HG03571 (cell line): ENCODE measurements at regions not wholly inside any gene's neighbourhood (a gene's known extent, or its start where the extent isn't known, plus 50 kb on each side); places are given as distances from the start of the nearest gene placed in this dataset.
"Not testable (repeated sequence)": the region's sequence is repeated elsewhere in the genome, so short reads cannot be mapped to it uniquely, and the experiment has no call there.

Source experiments
- ATAC-seq: cut with Tn5 transposase; IDR thresholded peaks from one replicate; pipeline ENCODE4 v1.9.1; 2021; ENCODE audit not compliant: unreplicated experiment

DNA sequence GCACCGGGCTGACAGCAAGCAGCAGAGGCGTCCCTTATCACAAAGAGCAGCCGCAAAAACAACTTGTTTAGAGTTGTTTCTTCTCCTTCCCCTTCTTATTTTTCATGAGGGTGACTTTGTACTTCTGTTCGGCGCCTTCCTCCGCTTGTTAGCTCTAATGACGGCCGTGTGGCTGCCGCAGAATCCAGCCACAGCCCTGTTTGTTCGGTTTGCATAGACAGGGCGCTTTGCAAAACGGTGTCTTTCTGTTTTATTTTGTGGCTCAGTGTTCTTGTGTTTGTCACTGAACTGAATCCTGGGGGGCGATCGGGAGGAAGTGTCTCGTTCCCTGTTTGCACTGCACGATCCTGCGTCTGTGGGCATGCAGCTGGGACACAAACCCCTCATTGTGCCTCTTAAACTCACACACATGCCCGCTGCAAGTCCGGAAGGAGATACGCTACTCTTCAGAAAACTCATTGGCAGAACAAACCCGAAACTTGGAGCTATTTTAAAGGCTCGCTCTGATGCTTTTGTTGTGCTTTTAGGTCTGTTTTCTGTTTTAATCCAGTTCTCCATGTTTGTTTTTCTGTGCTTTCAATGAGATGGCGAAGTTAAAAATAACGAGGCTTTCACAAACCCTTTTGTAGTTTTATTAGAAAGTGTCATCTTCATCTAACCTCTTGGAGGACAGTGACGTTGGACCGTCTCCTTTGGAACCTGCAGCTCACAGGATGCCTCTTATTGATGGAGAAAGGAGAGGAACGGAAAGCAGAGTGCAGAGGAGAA lies 213.9 kb downstream of the IRX2 start:
- ATAC-seq: no peak

DNA sequence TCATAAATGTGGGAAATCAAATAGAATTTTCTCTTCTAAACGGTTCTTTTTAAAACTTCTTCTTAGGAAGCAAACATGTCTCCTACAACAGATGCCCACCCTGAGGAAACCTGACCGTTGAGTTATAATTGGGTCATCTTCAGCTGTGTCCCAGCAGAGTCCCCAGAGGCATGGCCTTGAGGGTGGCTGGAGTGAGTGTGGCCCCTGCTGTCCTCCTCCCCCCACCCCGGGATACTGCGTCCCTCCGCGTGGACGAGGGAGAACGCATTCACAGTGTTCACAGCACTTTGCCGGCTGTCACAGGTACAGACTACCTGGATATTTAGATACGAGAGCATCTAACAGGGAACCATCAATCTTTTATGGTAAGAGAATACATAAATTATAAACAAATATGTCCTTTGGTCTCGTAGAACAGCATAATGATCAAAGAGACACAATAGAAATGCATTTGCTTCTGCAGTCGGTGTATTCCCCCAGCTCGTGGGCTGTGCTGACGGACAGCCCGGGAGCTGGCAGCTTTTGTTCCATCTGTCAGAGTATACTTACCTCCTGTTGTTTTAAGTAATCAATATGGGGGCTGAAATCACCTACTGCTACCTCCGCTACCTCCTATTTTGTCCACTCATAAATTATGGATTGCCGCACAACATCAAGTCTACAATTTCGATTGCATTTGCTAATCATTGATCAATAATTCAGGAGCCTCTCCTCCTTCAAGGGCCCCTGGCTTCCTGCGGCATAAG lies 214.7 kb downstream of the IRX2 start:
- ATAC-seq: no peak

DNA sequence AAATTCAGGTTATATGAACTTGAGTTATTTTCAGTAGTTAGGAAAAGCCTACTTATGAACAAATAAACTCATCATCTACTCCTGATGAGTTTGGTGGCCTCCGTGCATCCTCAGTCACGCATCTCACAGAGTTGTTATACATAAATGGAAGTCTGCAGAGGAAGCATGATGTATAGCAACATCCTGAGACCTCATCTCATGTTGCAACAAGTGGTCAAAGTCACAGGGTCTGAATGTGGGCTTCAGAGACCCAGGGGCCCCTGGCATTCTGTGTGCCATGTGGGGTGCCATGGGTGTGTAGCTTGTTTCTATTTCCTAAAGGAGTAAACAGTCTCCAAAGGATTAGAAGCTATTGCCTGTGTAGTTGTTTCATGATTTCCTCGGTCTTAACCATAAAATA lies 216.5 kb downstream of the IRX2 start:
- no peak for ATAC-seq

DNA sequence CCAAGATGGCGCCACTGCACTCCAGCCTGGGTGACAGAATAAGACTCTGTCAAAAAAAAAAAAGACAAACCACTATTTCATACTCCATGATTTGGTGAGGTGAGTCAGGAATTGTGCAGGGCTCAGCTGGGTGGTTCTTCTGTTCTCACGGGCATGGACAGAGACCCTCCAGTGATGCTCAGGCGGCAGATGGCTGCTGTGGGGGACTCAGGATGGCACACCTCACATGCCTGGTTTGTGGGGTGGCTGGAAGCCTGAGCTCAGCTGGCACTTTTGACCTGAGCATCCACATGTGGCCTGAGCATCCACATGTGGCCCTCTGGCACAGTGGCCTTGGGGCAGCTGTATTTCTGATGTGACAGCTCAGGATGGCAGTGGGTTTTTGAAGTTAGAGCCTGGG lies 217.2 kb downstream of the IRX2 start:
- no peak for ATAC-seq

DNA sequence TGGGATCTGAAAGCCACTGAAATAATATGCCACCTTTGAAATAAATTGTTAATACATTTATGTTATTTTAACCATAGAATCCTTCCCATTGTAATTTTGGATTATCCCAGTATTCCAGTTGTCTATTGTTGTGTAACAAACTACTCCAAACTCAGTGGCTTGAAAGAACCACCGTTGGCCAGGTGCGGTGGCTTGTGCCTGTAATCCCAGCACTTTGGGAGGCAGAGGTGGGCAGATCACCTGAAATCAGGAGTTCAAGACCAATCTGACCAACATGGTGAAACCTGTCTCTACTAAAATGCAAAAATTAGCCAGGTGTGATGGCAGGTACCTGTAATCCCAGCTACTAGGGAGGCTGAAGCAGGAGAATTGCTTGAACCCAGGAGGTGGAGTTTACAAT lies 217.6 kb downstream of the IRX2 start:
- not testable (repeated sequence) for ATAC-seq

DNA sequence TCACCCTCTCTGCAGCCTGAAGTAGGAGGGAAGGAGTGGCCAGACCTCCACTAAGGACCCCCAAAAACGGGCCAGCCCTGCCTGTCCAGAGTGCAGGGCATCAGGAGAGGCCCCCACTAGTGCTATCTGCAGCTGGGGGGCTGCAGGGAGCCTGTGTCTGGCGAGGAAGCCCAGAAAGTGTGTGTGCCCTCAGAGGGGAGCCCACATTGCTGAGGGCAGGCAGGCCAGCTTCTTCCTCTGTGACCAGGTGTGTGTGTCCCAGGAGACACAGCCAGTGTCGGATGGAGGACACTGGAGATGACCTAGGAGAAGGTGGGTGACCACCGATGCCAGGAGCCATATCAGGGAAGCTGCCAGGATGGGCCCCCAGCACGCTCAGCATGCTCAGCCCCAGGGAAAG lies 218.7 kb downstream of the IRX2 start:
- no peak for ATAC-seq

DNA sequence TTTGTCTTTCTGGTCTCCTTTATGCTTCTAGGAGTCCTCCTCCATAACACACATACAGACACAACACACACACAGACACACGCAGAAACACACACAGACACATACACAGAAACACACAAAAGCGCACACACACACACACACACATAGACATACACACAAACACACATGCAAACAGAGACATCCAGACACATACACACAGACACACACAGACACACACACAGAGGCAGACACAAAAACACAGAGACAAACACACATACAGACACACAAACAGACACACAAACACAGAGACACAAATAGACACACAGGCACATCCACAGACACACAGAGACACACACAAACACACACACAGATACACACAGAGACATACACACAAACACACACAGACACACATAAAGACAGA lies 220.2 kb downstream of the IRX2 start:
- ATAC-seq: no peak

DNA sequence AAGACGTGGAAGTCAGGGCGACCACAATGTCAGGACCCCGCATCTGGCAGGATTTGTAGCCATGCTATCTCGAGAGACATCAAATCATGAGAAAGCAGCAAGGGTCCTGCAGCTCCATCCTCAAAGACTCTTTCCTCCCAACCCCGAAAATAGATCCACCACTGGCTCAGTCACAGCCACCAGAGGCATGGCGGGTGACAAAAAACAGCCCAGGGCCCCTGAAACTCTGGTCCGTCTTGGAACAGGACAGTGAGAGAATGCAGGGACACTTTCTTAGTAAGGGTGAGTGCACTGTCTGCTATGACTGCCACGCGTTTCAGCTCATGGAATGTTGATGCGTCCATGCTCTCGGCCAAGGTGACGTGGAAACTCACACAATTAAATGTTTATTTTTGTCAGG lies 220.9 kb downstream of the IRX2 start:
- ATAC-seq: no peak

DNA sequence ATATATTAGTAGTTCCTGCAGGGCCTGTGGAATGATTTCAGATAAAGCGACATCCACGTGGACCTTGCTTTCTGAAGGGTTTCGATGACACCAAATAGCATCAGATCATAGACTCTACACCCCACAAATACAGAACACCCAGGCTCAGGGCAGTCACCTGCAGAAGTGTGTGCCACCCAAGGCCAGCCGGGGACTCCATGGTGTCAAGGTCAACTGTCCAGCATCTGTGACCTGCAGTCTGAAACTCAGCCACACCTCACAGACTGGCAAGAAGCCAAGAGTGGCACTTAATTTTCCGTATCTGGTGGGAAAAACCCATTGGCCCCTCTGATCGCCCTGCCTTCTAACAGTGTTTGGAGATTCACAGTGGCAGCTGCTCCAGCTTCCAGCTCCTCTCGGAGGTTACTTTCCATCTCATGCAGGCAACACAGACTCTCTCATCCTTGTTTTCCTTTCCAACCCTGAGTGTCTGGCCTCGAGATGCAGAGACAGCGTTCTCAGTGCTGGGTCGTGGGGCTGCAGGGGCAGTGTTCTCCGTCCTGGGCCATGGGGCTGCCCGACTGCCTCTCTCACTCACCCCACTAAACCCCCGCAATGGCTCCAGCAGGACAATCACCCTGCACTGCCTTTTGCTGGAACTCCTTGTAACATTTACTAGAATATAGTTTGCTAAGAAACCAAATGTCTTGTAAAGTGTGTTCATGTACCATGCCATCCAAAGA lies 221.9 kb downstream of the IRX2 start:
- no peak for ATAC-seq

DNA sequence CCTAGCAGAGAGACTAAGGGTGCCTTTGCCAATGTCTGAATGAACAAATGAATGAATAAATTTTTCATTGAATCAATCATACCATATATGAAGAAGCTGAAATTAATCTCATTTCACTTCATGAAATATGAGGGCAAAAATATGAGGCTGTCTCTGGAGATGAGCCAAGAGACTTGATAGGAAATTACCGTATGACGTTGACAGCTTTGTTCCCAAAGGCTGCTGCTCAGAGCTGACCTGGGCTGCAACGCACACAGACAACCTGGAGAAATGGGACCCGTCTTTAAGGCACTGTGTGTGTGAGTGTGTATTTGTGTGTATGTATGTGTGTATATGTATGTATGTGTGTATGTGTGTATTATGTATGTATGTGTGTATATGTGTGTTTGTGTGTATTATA lies 226.1 kb downstream of the IRX2 start:
- no peak for ATAC-seq

DNA sequence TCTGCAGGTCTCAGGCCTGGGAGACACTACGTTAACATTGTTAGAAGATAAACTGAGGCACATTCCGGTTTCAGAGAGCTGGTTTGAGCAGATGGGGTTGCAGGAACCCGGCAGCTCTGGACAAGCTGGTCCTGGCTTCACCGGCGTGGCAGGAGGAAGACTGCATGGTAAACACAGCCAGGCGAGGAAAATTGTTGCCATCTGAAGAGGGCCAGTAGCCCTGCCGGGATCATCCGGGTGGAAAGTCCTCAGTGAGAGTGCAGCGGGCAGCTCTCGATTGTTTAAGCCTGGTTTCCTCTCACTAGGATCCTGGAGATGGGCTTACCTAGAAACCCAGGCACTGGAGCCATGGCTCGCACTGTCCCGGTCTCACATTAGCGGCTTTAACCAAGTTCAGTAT lies 226.9 kb downstream of the IRX2 start:
- no peak for ATAC-seq

DNA sequence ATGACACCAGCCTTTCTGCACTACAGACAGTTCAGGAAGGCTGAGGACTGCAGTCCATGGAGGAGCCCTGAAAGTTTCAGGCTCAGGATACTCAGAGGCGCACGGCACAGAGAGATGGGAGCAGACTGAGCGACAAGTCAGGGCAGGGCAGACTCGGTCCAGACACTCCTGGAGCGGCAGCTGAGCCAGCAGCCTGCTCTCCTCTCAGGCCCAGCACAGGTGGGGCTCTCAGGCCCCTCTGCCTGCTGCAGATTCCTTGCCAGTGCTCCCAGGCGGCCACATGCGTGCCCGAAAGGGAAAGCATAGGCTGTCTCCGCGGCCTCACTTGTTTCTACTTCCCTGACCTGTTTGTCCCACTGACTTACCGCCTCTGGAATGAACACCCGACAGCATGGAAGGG lies 228.3 kb downstream of the IRX2 start:
- no peak for ATAC-seq

DNA sequence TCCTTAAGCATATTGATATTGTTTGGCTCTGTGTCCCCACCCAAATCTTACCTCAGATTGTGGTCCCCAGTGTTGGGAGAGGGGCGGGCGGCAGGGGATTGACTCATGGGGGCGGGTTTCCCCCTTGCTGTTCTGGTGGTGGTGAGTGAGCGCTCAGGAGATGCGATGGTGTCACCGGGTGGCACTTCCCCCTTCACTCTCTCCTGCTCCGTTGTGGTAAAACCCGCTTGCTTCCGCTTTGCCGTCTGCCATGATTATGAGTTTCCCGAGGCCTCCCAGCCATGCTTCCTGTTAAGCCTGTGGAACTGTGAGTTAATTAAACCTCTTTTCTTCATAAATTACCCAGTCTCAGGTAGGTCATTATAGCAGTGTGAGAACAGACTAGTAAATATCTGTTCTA lies 229.1 kb downstream of the IRX2 start:
- ATAC-seq: no peak

DNA sequence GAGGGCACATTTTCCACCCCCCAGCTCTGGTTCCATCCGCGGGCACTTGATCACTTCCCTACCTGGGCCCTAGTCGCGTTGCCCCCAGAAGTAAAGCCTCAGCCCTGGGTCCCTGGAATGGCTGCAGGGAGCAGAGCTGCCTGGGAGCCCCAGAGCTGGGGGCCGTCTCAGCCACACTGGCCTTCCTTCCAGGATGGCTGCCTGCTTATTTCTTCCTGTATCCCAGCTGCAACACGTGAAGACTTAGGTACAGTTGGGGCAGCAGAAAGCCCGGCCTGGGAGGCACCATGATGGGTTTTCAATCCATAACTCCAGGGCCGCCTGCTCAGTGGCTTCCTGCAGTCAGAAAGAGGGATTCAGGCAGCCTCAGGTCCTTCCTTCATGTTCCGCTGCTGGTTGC lies 232.3 kb downstream of the IRX2 start:
- no peak for ATAC-seq

DNA sequence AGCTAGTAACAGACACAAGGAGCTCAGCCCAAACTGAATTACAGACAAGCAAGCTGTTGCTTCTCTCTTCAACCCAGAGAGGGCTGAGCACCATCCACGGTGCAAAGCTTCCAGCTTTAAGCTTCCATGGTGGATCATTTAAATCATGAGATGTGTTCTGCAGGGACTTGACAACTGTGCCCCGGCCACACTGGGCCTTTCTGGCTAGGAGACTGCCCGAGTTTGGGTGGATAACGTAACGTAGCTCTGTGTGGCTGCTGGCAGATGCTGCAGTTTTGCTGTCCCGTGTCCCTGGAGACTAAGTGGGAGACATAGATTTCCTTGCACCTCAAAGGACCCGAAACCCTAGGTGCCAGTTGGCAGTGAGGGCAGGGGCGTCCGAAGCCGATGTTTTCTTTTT lies 234.0 kb downstream of the IRX2 start:
- no peak for ATAC-seq

DNA sequence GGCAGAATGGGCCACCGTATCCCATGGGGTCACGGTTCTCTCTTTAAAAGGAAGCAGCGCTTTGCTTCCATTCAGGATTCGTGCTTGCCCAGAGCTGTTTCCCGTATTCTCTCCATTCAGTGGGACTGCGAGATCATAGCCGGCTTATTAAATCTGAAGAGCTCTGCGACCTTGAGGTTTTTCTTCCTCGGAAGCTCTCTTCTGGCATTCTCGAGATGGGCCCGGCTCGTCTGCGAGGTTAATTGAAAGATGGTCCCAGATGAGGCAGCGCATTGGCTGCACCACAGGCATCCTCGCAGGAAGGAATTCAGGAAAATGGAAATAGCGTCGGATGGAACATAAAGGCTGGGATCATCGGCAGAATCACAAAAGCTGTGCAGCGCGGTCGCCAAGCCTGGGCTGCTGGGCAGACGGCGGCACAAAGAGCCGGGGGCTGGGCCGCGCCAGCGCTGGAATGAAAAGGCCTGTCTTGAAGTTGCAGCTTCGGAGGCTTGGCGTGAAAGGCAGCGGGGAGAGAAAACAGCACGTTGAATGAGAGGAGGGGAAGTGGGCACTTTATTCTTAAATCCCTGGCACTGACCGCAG lies 236.2 kb downstream of the IRX2 start:
- no peak for ATAC-seq

DNA sequence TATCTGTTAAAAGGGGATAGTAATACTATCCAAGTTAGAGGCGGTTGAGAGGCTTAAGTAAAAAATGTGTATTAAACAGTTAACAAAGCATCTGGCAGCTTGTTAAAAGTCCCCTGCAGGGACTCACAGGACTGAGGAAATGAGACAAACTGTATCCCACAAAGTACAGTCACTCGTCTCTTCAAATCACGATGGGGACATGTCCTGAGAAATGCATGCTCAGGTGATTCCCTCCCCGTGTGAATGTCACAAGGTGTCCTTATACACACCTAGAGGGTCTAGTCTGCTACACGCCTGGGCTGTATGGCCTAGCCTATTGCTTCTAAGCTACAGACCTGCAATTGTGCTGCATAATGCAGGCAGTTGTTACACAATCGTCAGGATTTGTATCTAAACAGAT lies 237.0 kb downstream of the IRX2 start:
- no peak for ATAC-seq

DNA sequence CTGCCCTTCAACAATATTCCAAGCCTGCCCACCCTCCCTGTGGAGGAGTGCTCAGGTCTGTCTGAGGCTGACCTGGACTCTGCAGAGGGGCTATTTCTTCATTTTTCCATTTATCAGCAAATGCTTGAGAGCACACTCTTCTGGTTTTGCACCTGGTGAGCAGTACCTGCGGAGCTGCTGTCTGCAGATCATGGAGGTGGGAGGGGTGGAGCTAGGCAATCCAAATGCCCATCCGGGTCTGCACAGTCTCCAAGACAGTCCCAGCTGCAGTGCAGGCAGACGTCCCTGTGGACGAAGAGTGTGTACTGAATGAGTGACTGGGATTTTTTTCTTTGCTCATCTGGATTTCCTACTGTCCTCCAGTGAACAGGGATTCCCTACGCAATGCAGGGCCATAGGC lies 239.8 kb downstream of the IRX2 start:
- no peak for ATAC-seq

DNA sequence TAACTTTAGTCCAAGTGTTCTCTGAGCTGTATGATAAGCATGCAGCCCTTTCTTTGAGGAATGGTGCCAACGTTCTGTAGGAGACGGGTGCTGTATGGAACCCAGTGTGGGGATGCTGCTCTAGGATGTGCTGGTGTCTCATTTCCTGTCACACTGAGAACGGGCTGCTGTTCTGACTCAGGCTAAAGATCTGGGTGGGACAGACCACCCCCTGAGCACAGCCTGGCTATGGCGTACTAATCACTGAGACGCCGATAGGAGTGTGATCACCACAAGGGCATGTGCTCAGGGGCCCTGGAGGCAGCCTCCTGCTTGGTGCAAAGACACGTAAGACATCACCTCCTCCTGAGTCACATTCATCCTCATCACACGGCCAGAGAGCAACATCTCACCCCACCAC lies 240.4 kb downstream of the IRX2 start:
- ATAC-seq: no peak

DNA sequence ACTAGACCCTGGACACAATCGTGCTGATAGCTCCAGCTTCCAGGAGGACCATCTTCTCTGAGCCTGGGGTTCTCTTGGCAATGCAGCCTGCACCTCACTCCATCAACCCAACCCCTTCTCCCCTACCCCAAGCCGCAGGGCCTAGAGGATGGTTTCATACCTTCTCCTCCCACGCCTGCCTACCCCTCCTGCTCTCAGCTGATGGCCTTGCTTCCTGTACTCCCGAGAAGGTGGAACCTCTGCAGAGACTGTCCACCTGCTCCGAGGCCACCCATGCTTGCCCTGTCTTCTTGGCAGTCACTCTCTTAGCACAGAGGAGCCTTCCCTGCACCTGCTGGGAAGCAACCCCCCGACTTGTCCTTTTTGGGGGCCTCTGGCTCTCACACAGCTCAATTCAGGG lies 241.9 kb downstream of the IRX2 start:
- ATAC-seq: no peak

DNA sequence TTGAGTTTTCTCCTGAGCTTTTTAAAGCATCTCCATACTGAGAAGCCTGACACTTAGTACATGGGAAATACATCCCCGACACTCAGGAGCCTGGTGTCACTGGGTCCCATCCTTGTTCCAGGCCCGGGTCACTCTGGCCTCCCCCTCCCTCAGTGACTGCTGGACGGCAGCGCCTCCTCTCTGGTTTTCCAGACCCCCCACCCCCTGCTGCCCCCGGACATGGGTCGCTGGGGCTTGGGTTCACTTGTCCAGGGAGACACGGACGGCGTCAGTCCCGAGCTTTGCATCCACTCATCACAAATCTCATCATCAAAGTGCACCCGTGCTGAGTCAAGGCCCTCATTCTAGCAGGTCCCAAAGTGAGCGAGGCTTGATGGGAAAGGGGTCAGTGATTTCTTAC lies 243.0 kb downstream of the IRX2 start:
- no peak for ATAC-seq

DNA sequence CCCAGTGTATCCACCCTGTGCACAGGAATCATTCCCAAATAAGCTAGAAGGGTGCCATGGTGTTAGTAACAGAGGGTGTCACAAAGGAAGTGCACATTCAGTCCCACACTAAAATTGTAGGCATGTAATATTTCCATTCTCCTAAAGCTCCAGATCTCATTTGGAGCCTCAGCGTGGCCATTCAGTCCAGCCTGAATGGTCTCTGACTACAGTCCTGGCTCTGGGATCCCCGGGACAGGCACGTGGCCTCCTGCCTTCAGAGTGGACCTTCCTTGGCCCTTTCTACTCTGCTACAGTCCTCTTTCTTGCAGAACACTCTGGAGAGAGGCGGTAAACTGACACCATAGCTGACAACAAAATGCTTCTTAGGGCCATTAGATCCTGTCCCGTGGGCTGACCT lies 243.9 kb downstream of the IRX2 start:
- no peak for ATAC-seq
